ENCODE measurements at regions not wholly inside any gene's neighbourhood (a gene's known extent, or its start where the extent isn't known, plus 50 kb on each side); places are given as distances from the start of the nearest gene placed in this dataset.

DNA sequence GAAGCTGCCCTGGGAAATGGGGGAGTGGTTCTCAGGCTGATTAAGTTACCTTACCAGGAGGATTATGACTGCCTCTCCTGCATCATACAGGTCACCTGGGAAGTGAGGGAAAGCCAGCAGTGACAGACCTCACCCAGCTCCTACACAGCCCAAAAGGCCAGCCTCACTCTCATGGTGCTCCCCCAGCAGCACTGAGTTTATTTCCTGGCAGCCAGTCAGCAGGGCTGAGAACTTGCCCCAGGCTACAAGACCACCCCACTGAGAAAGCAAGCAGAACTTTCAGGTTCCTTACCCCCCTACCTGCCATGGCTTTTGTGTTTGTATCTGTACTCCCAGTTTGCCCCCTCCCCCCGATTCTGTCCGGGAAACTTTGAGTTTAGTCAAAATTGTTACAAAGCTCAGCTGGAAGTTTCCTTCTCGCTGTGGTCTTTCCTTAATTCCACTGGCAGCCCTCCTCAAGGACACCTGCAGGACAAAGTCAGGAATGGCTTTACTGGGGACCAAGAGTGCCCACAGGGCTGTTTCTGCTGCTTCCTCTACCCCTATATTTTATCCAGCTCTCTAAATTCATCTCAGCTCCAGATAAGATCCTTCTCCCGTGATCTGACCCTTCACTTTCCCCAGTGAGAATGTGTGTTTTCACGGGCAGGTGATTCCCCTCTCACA is 649.8 kb upstream of the MBL2 start:
- TF ChIP-seq POLR2A (IDR thresholded peaks at IDR 0.05) (no peak), CTCF (IDR thresholded peaks at IDR 0.05) (no peak)
